Activated B cell treated with CpG ODN at 0.5 μM for 24 hours (primary cell): ENCODE measurements at regions not wholly inside any gene's neighbourhood (a gene's known extent, or its start where the extent isn't known, plus 50 kb on each side); places are given as distances from the start of the nearest gene placed in this dataset.

Experiments
- ATAC-seq: fragments of 200-7000 bp; cut with Tn5 transposase; one replicate; pipeline ENCODE4 v1.10.0; 2021; ENCODE audit warnings: low read depth, mild to moderate bottlenecking, moderate library complexity
- CTCF ChIA-PET: fragments of 350-600 bp; sonication (Branson Sonifier 250); formaldehyde crosslinking; loops from one replicate; lab custom pipeline; 2021; ENCODE audit warnings: antibody characterized with exemption; lab: Charles Lee
- POLR2A ChIA-PET: fragments of 350-600 bp; sonication (Branson Sonifier 250); formaldehyde crosslinking; loops from one replicate; lab custom pipeline; 2021; ENCODE audit warnings: antibody characterized with exemption; lab: Charles Lee
- DNase-seq: peaks from one replicate; pipeline ENCODE4 v3.0.0; 2022
- H3K27ac Mint-ChIP-seq: one replicate; pipeline ENCODE4 v1.8.0; 2020; ENCODE audit warnings: mixed read lengths
- H3K27me3 Mint-ChIP-seq: one replicate; pipeline ENCODE4 v1.8.0; 2021; ENCODE audit warnings: mixed read lengths
- H3K36me3 Mint-ChIP-seq: one replicate; pipeline ENCODE4 v1.8.0; 2021; ENCODE audit warnings: low read depth, mixed read lengths
- H3K4me1 Mint-ChIP-seq: one replicate; pipeline ENCODE4 v1.8.0; 2021; ENCODE audit warnings: mixed read lengths
- H3K4me3 Mint-ChIP-seq: one replicate; pipeline ENCODE4 v1.8.0; 2020; ENCODE audit warnings: mild to moderate bottlenecking, mixed read lengths
- H3K9me3 Mint-ChIP-seq: one replicate; pipeline ENCODE4 v1.8.0; 2020; ENCODE audit warnings: mixed read lengths
- intact Hi-C: fragments of 100-400 bp; cut with micrococcal nuclease; formaldehyde crosslinking; loops from one replicate; pipeline ENCODE4 v1.15.1; 2024
- TF ChIP-seq, protein P1 (sequence below): fragments of 200-600 bp; IDR thresholded peaks from one replicate; pipeline ENCODE4 v1.8.0; 2022; ENCODE audit warnings: antibody characterized with exemption, mild to moderate bottlenecking

DNA sequence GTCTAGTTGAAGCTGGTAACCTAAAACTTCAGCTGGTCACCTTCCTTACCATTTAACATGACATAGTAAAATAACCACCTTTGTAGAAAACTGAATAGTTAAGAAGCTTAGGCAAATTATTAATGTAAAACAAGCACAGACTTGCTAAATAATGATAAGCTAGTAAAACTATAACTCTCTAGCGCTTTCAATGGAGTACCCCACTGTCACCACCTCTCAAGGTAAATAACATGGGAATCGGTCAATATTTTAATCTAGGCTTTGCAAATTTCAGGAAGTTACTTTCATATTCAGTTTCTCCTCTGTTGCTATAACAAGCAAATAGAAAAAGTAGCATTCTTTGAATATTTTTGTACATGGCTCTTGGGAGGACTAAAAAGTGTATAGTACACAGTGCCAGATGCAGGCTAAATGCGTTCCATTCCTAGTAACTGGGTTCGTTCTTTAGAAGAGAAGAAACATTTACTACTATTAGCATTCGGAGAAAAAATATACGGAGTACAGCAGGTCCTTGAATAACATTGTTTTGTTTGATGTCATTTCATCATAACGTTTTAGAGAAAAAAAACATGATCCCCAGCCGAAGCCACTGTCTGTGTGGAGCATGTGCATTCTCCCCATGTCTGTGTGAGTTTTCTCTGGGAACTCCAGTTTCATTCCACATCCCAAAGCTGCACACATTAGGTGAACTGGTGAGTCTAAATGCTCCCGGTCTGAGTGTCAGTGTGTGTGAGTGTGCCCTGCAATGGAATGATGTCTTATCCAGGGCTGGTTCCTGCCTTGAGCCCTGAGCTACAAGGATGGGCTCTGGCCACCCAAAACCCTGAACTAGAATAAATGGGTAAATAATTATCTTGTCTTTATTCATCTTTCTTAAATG, 52.5 kb downstream of the EPRS1 start:
- ChIA-PET POLR2A (no interaction called here), CTCF (no interaction called here)
- DNase-seq: no peak
- Mint-ChIP-seq H3K4me3 (no peak overlapping the region), H3K27ac (peak overlapping the region; percentile 26), H3K9me3 (no peaks in the 10 kb centered on the region), H3K36me3 (peaks cover 50% of the 10 kb centered on the region), H3K27me3 (no peaks in the 10 kb centered on the region), H3K4me1 (peaks cover 24% of the 10 kb centered on the region)
- no peak for ATAC-seq
- TF ChIP-seq, protein P1, sequence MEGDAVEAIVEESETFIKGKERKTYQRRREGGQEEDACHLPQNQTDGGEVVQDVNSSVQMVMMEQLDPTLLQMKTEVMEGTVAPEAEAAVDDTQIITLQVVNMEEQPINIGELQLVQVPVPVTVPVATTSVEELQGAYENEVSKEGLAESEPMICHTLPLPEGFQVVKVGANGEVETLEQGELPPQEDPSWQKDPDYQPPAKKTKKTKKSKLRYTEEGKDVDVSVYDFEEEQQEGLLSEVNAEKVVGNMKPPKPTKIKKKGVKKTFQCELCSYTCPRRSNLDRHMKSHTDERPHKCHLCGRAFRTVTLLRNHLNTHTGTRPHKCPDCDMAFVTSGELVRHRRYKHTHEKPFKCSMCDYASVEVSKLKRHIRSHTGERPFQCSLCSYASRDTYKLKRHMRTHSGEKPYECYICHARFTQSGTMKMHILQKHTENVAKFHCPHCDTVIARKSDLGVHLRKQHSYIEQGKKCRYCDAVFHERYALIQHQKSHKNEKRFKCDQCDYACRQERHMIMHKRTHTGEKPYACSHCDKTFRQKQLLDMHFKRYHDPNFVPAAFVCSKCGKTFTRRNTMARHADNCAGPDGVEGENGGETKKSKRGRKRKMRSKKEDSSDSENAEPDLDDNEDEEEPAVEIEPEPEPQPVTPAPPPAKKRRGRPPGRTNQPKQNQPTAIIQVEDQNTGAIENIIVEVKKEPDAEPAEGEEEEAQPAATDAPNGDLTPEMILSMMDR: no peak
- intact Hi-C loops: no loop called here

DNA sequence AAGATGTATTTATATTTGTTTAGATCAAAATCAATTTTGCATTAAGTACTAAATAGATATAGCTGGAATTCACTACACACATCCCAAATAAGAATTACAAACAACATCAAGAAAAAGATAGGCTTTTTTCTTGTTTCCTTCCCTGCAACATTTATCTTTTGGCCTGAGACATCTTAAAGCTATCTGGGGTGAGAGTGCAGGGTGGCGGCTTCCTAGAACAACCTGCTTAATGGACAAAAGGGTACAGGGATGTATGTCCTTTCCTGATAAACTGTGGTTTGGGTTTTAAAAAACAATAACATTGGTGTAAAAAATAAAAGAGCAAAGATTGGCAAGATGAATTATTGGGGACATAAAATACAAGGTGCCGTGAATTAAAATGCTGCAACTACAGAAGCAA, 54.4 kb downstream of the EPRS1 start:
- Mint-ChIP-seq H3K4me1 (peaks cover 42% of the 10 kb centered on the region), H3K27me3 (no peaks in the 10 kb centered on the region), H3K9me3 (no peaks in the 10 kb centered on the region), H3K36me3 (peaks cover 48% of the 10 kb centered on the region), H3K4me3 (no peak overlapping the region), H3K27ac (no peak overlapping the region)
- intact Hi-C loops: loop anchor here (1.0 to 2.0 kb wide), 2 partner anchors 121 to 785 kb away; no protein-coding TSS in a partner anchor
- ATAC-seq (no peak), DNase-seq (no peak)
- ChIA-PET CTCF (interaction anchor here (2.0 to 2.1 kb wide), 2 partner anchors 120 to 132 kb away, joined by 5 to 8 read pairs; no protein-coding TSS in a partner anchor), POLR2A (no interaction called here)
- TF ChIP-seq, protein P1: no peak

DNA sequence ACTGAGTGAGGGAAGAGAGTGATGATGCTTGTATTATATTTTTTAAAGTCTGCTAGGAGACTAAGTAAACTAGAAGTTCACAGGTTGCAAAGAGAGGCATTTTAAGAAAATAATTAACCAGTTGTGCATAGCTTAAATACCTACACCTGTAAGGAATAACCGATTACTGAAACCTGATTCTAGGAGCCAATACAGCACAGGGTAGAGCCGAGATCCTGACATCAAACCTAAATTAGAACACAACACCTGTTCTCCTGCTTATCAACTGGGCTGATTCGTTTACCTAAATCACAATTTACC, 54.8 kb downstream of the EPRS1 start:
- intact Hi-C loops: loop anchor here (1.0 to 2.0 kb wide), 2 partner anchors 122 to 785 kb away; no protein-coding TSS in a partner anchor
- Mint-ChIP-seq H3K4me3 (no peak overlapping the region), H3K27me3 (no peaks in the 10 kb centered on the region), H3K4me1 (peaks cover 45% of the 10 kb centered on the region), H3K27ac (peak overlapping the region; percentile 30), H3K36me3 (peaks cover 48% of the 10 kb centered on the region), H3K9me3 (no peaks in the 10 kb centered on the region)
- CTCF ChIA-PET: interaction anchor here (2.0 to 2.1 kb wide), 2 partner anchors 121 to 133 kb away, joined by 5 to 8 read pairs; no protein-coding TSS in a partner anchor
- no peak for DNase-seq
- POLR2A ChIA-PET: no interaction called here
- no peak for ATAC-seq
- TF ChIP-seq, protein P1: no peak

DNA sequence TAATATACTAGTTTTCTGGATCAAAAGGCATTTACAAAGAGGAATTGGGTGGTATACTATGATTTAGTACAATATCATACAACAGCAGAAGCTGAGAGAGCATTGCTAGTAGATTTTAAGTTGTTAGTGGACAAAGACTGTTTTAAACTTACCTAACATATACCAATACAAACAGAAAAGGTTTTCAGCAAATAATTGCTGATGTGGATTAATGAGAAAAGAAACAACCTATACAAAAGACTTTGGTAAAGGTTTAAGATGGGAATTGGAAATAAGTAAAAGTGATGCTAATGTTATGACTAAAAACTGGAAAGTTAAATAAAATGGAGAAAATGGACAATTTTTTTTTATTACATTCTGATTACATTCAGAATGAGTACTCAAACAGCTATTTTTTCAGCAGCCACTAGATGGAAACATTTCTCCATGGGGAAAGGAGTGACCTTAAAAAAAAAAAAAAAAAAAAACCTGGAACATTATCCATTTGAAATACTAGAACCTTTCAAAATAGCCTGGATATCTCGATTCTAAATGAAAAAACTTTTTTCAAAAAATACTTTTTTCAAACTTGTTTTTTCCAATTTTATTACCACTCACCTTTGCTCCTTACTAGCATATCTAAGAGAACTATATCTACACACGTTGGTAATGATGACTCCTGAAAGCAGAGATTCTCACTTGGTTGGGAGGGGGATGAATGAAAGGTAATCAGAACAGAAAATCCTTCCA, 55.4 kb downstream of the EPRS1 start:
- CTCF ChIA-PET: interaction anchor here (2.0 to 2.1 kb wide), 2 partner anchors 121 to 133 kb away, joined by 5 to 8 read pairs; no protein-coding TSS in a partner anchor
- POLR2A ChIA-PET: interaction anchor here (0.6 kb wide), 1 partner anchor 42 kb away, joined by 3 read pairs; no protein-coding TSS in a partner anchor
- Mint-ChIP-seq H3K4me3 (no peak overlapping the region), H3K9me3 (no peaks in the 10 kb centered on the region), H3K27me3 (no peaks in the 10 kb centered on the region), H3K4me1 (peaks cover 49% of the 10 kb centered on the region), H3K27ac (peak overlapping the region; percentile 53), H3K36me3 (peaks cover 48% of the 10 kb centered on the region)
- intact Hi-C loops: loop anchor here (1.0 to 2.0 kb wide), 2 partner anchors 122 to 786 kb away; no protein-coding TSS in a partner anchor
- DNase-seq (no peak), ATAC-seq (no peak)
- TF ChIP-seq, protein P1: no peak
